OCI-LY3 (cell line): ENCODE measurements at regions not wholly inside any gene's neighbourhood (a gene's known extent, or its start where the extent isn't known, plus 50 kb on each side); places are given as distances from the start of the nearest gene placed in this dataset.
A peak's percentile ranks its signal among the peaks of the same experiment; 100 is the strongest.

Experiments used
- H2AFZ ChIP-seq: fragments of 200-600, 300-600 bp; shearing (Covaris generic); 2 replicates; pipeline ENCODE4 v1.6.0; 2014; ENCODE audit warnings: antibody characterized with exemption, low read depth, low read length
- H3K27ac ChIP-seq: fragments of 200-600, 300-600 bp; sonication (generic); 2 replicates; pipeline ENCODE4 v1.5.1; 2014; ENCODE audit warnings: mild to moderate bottlenecking, low read length, moderate library complexity, mixed read lengths
- H3K27me3 ChIP-seq: fragments of 200-600, 300-600 bp; sonication (generic); 2 replicates; pipeline ENCODE4 v1.6.1; 2014; ENCODE audit warnings: low read depth, low read length, mixed read lengths
- H3K36me3 ChIP-seq: fragments of 200-600, 300-600 bp; sonication (generic); replicated peaks from 2 replicates; pipeline ENCODE3; 2014; ENCODE audit warnings: low read depth, low read length, mixed read lengths
- H3K4me1 ChIP-seq: fragments of 300-600, 200-600 bp; sonication (generic); 2 replicates; pipeline ENCODE4 v1.6.1; 2014; ENCODE audit warnings: low read length, mixed read lengths
- H3K4me2 ChIP-seq: fragments of 200-600, 300-600 bp; sonication (generic); 2 replicates; pipeline ENCODE4 v1.6.1; 2014; ENCODE audit warnings: low read length, mixed read lengths
- H3K4me3 ChIP-seq: fragments of 300-600, 200-600 bp; sonication (generic); 2 replicates; pipeline ENCODE4 v1.5.1; 2014; ENCODE audit warnings: antibody characterized with exemption, mild to moderate bottlenecking, low read length, moderate library complexity
- H3K79me2 ChIP-seq: fragments of 300-600, 200-600 bp; shearing (Covaris generic); 2 replicates; pipeline ENCODE4 v1.6.1; 2014; ENCODE audit warnings: mild to moderate bottlenecking, low read length, mixed read lengths
- H3K9ac ChIP-seq: fragments of 300-600, 200-600 bp; shearing (Covaris generic); 2 replicates; pipeline ENCODE4 v1.6.0; 2014; ENCODE audit warnings: mild to moderate bottlenecking, low read length, moderate library complexity
- H3K9me3 ChIP-seq: fragments of 200-600, 300-600 bp; shearing (Covaris generic); 2 replicates; pipeline ENCODE4 v1.6.1; 2014; ENCODE audit warnings: low read length, mixed read lengths; ENCODE audit not compliant: insufficient read depth
- H4K20me1 ChIP-seq: fragments of 200-600, 300-600 bp; sonication (generic); 2 replicates; pipeline ENCODE4 v1.6.1; 2016; ENCODE audit warnings: low read length, mixed read lengths; ENCODE audit not compliant: insufficient read depth
- EZH2phosphoT487 ChIP-seq: fragments of 200-600 bp; shearing (Covaris generic); IDR thresholded peaks from 2 replicates; pipeline ENCODE4 v1.6.1; 2018; ENCODE audit warnings: antibody characterized with exemption, mixed run types, low read depth
- TF ChIP-seq, protein P1 (sequence below): fragments of 200-600, 300-600 bp; sonication (generic); IDR thresholded peaks from 2 replicates; pipeline ENCODE4 v1.5.1; 2014; ENCODE audit warnings: antibody characterized with exemption, low read length, low read depth

DNA sequence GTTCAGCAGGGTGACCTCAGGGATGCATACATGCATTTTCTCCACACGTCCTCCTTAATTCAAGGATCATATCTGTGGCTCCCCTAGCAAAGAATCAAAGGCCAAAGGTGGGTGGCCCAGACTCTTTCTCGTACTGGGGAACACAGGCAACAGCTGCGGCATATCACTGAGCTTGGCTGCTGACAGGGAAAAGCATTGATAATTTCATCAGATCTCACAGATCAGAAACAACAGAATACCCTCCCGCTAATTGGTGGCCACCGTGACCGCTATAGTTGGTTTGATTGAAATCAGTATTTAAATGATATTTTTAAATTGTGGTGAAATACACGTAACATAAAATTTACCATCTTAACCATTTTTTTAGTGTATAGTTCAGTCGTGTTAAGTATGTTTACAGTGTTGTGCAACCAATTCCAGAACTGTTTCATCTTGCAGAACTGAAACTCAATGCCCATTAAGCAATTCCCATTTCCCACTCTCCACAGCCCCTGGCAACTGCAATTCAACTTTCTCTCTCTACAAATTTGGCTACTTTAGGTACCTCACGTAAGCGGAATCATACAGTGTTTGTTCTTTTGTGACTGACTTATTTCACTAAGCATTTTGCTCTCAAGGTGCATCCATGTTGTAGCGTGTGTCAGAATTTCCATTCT is 74.7 kb upstream of the TMEM170B start:
- peak overlapping the region; percentile 20 for H3K4me2 ChIP-seq
- H3K36me3 ChIP-seq: peaks cover 7% of the 10 kb centered on the region
- peak overlapping the region; percentile 100 for H3K27ac ChIP-seq

DNA sequence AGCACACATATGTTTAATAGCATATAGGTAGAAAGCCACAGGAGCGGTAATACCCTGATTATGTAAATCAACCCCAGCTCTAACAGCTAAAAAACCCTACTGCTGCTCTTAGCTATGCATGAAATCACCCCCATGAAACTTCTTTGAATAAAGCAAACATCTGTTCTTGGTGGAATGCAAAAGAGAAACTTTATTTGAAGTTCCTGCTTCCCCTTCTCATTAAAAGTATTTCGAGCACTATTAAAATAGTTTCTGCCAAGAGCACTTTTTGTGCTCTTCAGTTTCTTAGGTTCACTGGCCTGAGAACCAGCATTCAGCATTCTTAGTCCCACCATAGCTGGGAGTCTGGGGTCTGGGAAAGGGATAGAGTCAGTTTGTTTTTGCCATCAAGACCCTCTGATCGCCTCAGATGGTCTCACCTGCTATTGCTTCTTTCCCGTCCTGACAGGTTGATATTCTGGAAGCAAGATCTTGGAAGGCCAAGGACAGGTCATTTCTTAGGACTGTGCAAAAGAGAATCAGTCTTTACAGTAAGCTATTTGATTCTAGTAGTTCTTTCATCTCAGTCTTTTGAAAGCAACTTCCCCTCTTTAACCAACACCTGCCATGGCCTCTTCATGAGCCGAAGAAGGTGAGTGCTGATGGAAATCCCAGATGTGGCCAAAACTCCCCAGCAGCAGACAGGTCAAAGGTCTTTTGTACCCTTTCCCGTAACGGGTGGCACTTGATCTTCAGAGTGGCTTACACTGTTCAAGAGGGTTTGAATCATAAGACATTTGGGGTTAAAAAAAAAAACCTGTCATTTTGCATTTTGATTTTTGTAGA is 76.5 kb upstream of the TMEM170B start:
- H3K36me3 ChIP-seq: peaks cover 7% of the 10 kb centered on the region
- TF ChIP-seq, protein P1, sequence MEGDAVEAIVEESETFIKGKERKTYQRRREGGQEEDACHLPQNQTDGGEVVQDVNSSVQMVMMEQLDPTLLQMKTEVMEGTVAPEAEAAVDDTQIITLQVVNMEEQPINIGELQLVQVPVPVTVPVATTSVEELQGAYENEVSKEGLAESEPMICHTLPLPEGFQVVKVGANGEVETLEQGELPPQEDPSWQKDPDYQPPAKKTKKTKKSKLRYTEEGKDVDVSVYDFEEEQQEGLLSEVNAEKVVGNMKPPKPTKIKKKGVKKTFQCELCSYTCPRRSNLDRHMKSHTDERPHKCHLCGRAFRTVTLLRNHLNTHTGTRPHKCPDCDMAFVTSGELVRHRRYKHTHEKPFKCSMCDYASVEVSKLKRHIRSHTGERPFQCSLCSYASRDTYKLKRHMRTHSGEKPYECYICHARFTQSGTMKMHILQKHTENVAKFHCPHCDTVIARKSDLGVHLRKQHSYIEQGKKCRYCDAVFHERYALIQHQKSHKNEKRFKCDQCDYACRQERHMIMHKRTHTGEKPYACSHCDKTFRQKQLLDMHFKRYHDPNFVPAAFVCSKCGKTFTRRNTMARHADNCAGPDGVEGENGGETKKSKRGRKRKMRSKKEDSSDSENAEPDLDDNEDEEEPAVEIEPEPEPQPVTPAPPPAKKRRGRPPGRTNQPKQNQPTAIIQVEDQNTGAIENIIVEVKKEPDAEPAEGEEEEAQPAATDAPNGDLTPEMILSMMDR: no peak
- TF ChIP-seq EZH2phosphoT487: no peak
- H3K4me1 ChIP-seq: peaks cover 58% of the 10 kb centered on the region
- no peaks in the 10 kb centered on the region for H3K27me3 ChIP-seq
- peak overlapping the region; percentile 97 for H3K9ac ChIP-seq
- peak overlapping the region; percentile 69 for H3K4me3 ChIP-seq
- H3K27ac ChIP-seq: peak overlapping the region; percentile 100
- no peaks in the 10 kb centered on the region for H4K20me1 ChIP-seq
- H3K9me3 ChIP-seq: peaks cover 4% of the 10 kb centered on the region; the same call in 1 of the 2 replicates
- no peaks in the 10 kb centered on the region for H3K79me2 ChIP-seq
- peak overlapping the region; percentile 98 for H3K4me2 ChIP-seq
- H2AFZ ChIP-seq: no peak overlapping the region

More for the DNA sequence above, 74.7 kb upstream of the TMEM170B start:
- Histone ChIP-seq H3K4me3 (no peak overlapping the region), H4K20me1 (no peaks in the 10 kb centered on the region), H3K79me2 (no peaks in the 10 kb centered on the region), H2AFZ (0 out of 2 replicates have a peak overlapping the region, but pooled peaks have one; percentile 67), H3K4me1 (peaks cover 66% of the 10 kb centered on the region), H3K9me3 (peaks cover 4% of the 10 kb centered on the region; the same call in 1 of the 2 replicates), H3K9ac (peak overlapping the region; percentile 84; the same call in 1 of the 2 replicates), H3K27me3 (no peaks in the 10 kb centered on the region)
- TF ChIP-seq, protein P1: no peak
- no peak for TF ChIP-seq EZH2phosphoT487

DNA sequence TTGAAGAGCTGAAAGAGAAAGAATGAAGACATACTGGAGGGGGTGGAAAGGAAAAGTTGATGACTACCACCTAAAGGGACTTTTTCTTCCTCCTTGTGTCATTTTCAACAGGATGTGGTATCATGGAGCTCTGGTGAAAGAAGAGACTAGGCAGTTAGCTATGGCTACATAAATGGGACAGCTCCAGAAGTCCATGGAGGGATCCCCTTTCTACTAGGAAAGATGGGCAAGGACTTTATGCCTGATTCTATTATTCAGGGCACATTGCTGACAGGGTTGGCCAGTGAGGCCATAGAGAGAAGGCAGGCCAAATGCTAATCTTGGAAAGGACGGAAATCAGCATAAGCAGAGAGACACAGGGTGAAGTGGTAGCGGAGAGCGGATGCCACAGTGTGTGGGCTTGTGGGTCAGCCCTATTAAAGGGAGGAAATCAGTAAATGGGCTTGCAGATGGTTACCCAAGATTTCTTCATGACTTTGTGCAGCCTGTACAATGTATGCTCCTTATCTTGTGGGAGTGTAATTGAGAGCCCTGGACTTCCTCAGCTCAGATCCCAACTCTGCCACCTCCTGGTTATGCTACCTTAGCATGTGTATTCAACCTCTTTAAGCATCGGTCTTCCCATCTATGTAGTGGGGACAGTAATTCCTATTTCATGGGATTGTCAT is 77.4 kb upstream of the TMEM170B start:
- no peak for TF ChIP-seq EZH2phosphoT487
- TF ChIP-seq, protein P1: peak; percentile 19; the same call in 1 of the 2 replicates
- Histone ChIP-seq H3K36me3 (peaks cover 7% of the 10 kb centered on the region), H2AFZ (no peak overlapping the region), H3K4me1 (peaks cover 61% of the 10 kb centered on the region), H3K4me2 (peak overlapping the region; percentile 87), H3K79me2 (no peaks in the 10 kb centered on the region), H3K9ac (peak overlapping the region; percentile 97), H4K20me1 (no peaks in the 10 kb centered on the region), H3K27me3 (no peaks in the 10 kb centered on the region), H3K4me3 (peak overlapping the region; percentile 63), H3K27ac (peak overlapping the region; percentile 100), H3K9me3 (peaks cover 4% of the 10 kb centered on the region; the same call in 1 of the 2 replicates)
